GM23338 (cell line): ENCODE measurements at regions not wholly inside any gene's neighbourhood (a gene's known extent, or its start where the extent isn't known, plus 50 kb on each side); places are given as distances from the start of the nearest gene placed in this dataset.

Source experiments
- ATAC-seq: fragments of 200-7000 bp; cut with Tn5 transposase; 3 replicates; pipeline ENCODE4 v1.9.1; 2020
- DNase-seq: peaks from one replicate; pipeline ENCODE4 v3.0.0-alpha.2; 2015; ENCODE audit warnings: low spot score
- H2AFZ ChIP-seq: fragments of 200-600 bp; sonication (generic); 2 replicates; pipeline ENCODE4 v1.8.0; 2016; ENCODE audit warnings: antibody characterized with exemption, mild to moderate bottlenecking, moderate library complexity
- H3F3A ChIP-seq: fragments of 200-600 bp; sonication (generic); replicated peaks from 2 replicates; pipeline ENCODE4 v1.8.0; 2017; ENCODE audit warnings: antibody characterized with exemption, mixed run types, low read depth
- H3K27ac ChIP-seq: fragments of 200-600 bp; sonication (generic); 2 replicates; pipeline ENCODE4 v1.6.1; 2016; ENCODE audit warnings: low read depth
- H3K27me3 ChIP-seq: fragments of 200-600 bp; sonication (generic); 2 replicates; pipeline ENCODE4 v1.8.0; 2016; ENCODE audit warnings: mild to moderate bottlenecking, mixed run types, moderate library complexity; ENCODE audit not compliant: insufficient read depth
- H3K36me3 ChIP-seq: fragments of 200-600 bp; sonication (generic); 2 replicates; pipeline ENCODE4 v1.8.0; 2016; ENCODE audit warnings: mild to moderate bottlenecking; ENCODE audit not compliant: insufficient read depth
- H3K4me1 ChIP-seq: fragments of 200-600 bp; sonication (generic); 2 replicates; pipeline ENCODE4 v1.8.0; 2016; ENCODE audit warnings: mild to moderate bottlenecking, moderate library complexity; ENCODE audit not compliant: insufficient read depth
- H3K4me2 ChIP-seq: fragments of 200-600 bp; sonication (generic); 2 replicates; pipeline ENCODE4 v1.7.1; 2017; ENCODE audit warnings: mixed run types
- H3K4me3 ChIP-seq: fragments of 200-600 bp; sonication (generic); 2 replicates; pipeline ENCODE4 v1.6.1; 2016; ENCODE audit warnings: mixed run types
- H3K79me2 ChIP-seq: fragments of 200-600 bp; sonication (generic); replicated peaks from 2 replicates; pipeline ENCODE4 v1.8.0; 2017; ENCODE audit warnings: mild to moderate bottlenecking; ENCODE audit not compliant: insufficient read depth
- H3K9me2 ChIP-seq: fragments of 200-600 bp; sonication (generic); 2 replicates; pipeline ENCODE4 v1.8.0; 2017; ENCODE audit not compliant: insufficient read depth
- H4K20me1 ChIP-seq: fragments of 200-600 bp; sonication (generic); replicated peaks from 2 replicates; pipeline ENCODE4 v1.8.0; 2017; ENCODE audit warnings: mild to moderate bottlenecking; ENCODE audit not compliant: insufficient read depth
- H3K27ac Mint-ChIP-seq: 2 replicates; pipeline ENCODE4 v1.8.0; 2020; ENCODE audit warnings: inconsistent platforms, mild to moderate bottlenecking, moderate library complexity, mixed read lengths
- H3K27me3 Mint-ChIP-seq: 3 replicates; pipeline ENCODE4 v1.8.0; 2022; ENCODE audit warnings: low read depth, mild to moderate bottlenecking, moderate library complexity, mixed read lengths, inconsistent platforms; ENCODE audit not compliant: insufficient read depth, poor library complexity
- H3K36me3 Mint-ChIP-seq: 3 replicates; pipeline ENCODE4 v1.8.0; 2021; ENCODE audit warnings: low read depth, mild to moderate bottlenecking, inconsistent platforms, moderate library complexity, mixed read lengths
- H3K4me1 Mint-ChIP-seq: 3 replicates; pipeline ENCODE4 v1.8.0; 2020; ENCODE audit warnings: mild to moderate bottlenecking, inconsistent platforms, mixed read lengths
- H3K4me3 Mint-ChIP-seq: 3 replicates; pipeline ENCODE4 v1.8.0; 2021; ENCODE audit warnings: moderate library complexity, mild to moderate bottlenecking, inconsistent platforms, mixed read lengths
- H3K9me3 Mint-ChIP-seq: 3 replicates; pipeline ENCODE4 v1.8.0; 2020; ENCODE audit warnings: moderate library complexity, mild to moderate bottlenecking, inconsistent platforms, mixed read lengths
- CREB1 ChIP-seq: fragments of 250-450 bp; sonication (Bioruptor Pico); IDR thresholded peaks from 2 replicates; pipeline ENCODE4 v1.5.0; 2020; ENCODE audit warnings: low read depth, mild to moderate bottlenecking, moderate library complexity
- EZH2 ChIP-seq: fragments of 200-600 bp; sonication (generic); IDR thresholded peaks from one replicate; pipeline ENCODE4 v1.8.0; 2017; ENCODE audit warnings: antibody characterized with exemption, mild to moderate bottlenecking, low read depth; ENCODE audit not compliant: unreplicated experiment
- EZH2phosphoT487 ChIP-seq: fragments of 200-600 bp; sonication (generic); IDR thresholded peaks from one replicate; pipeline ENCODE4 v1.8.1; 2018; ENCODE audit warnings: antibody characterized with exemption; ENCODE audit not compliant: unreplicated experiment
- JUNB ChIP-seq: IDR thresholded peaks from one replicate; pipeline ENCODE4 v1.6.1; 2016; ENCODE audit warnings: antibody characterized with exemption; ENCODE audit not compliant: unreplicated experiment
- NANOG ChIP-seq: IDR thresholded peaks from 2 replicates; pipeline ENCODE4 v1.6.1; 2016; ENCODE audit warnings: antibody characterized with exemption, borderline replicate concordance
- POLR2AphosphoS5 ChIP-seq: IDR thresholded peaks from 2 replicates; pipeline ENCODE4 v1.6.1; 2016; ENCODE audit warnings: antibody characterized with exemption, low read depth
- STAT1 ChIP-seq: IDR thresholded peaks from one replicate; pipeline ENCODE4 v1.6.1; 2016; ENCODE audit warnings: antibody characterized with exemption; ENCODE audit not compliant: unreplicated experiment
- ZNF114 ChIP-seq: fragments of 250-450 bp; sonication (Bioruptor Pico); IDR thresholded peaks from 2 replicates; pipeline ENCODE4 v1.5.0; 2020; ENCODE audit warnings: mild to moderate bottlenecking, moderate library complexity
- ZNF331 ChIP-seq: fragments of 250-450 bp; sonication (Bioruptor Pico); IDR thresholded peaks from 2 replicates; pipeline ENCODE4 v1.5.0; 2020; ENCODE audit warnings: low read depth, mild to moderate bottlenecking, moderate library complexity
- TF ChIP-seq, protein P1 (sequence below): IDR thresholded peaks from one replicate; pipeline ENCODE4 v1.6.1; 2018; ENCODE audit warnings: antibody characterized with exemption; ENCODE audit not compliant: unreplicated experiment
- TF ChIP-seq, protein P2 (sequence below), 2 experiments: fragments of 200-600 bp in 1 of 2; sonication (generic) in 1 of 2; conservative IDR thresholded peaks; 2 replicates each; pipeline versions ENCODE4 v1.5.1 to v1.6.1; 2016 to 2017; ENCODE audit warnings: antibody characterized with exemption in 2 of 2, low read depth in 2 of 2, mild to moderate bottlenecking in 2 of 2, moderate library complexity in 1 of 2
- TF ChIP-seq, protein P3 (sequence below): fragments of 250-450 bp; sonication (Bioruptor Pico); IDR thresholded peaks from 2 replicates; pipeline ENCODE4 v1.5.0; 2020; ENCODE audit warnings: mild to moderate bottlenecking, moderate library complexity
- TF ChIP-seq, protein P4 (sequence below): IDR thresholded peaks from 2 replicates; pipeline ENCODE4 v1.6.1; 2016; ENCODE audit warnings: antibody characterized with exemption

DNA sequence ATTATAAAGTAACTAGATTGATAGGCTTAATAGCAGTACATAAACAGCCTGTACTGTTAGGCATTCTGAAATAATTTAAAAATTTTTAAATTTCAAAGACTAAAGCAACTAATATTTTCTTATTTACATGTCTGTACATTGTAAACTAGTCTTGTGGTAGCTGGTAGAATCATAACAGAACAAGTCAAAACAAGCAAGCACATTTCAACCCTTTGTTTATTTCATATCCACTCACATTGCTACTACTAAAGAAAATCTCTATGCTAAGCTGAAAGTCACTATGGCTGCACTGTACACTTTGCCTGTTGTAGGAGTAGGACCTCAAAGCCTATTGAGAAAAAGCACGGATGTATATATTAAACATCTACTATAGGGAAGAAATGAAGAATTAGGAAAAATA is 738.2 kb upstream of the ADGRL4 start:
- H3K27me3 Mint-ChIP-seq: no peaks in the 10 kb centered on the region
- no peaks in the 10 kb centered on the region for H3K9me3 Mint-ChIP-seq
- no peaks in the 10 kb centered on the region for H3K79me2 ChIP-seq
- H3K4me1 Mint-ChIP-seq: no peaks in the 10 kb centered on the region
- H3K36me3 ChIP-seq: no peaks in the 10 kb centered on the region
- H3K27me3 ChIP-seq: no peaks in the 10 kb centered on the region
- no peak overlapping the region for H3K4me2 ChIP-seq
- no peaks in the 10 kb centered on the region for H4K20me1 ChIP-seq
- no peak overlapping the region for H3K27ac Mint-ChIP-seq
- no peak overlapping the region for H2AFZ ChIP-seq
- no peaks in the 10 kb centered on the region for H3K4me1 ChIP-seq
- TF ChIP-seq CREB1 (CRISPR knock-in tag) (no peak), EZH2 (no peak), ZNF114 (CRISPR knock-in tag) (no peak), POLR2AphosphoS5 (no peak), ZNF331 (CRISPR knock-in tag) (no peak), NANOG (no peak), STAT1 (no peak), JUNB (no peak), EZH2phosphoT487 (no peak)
- TF ChIP-seq, protein P1, sequence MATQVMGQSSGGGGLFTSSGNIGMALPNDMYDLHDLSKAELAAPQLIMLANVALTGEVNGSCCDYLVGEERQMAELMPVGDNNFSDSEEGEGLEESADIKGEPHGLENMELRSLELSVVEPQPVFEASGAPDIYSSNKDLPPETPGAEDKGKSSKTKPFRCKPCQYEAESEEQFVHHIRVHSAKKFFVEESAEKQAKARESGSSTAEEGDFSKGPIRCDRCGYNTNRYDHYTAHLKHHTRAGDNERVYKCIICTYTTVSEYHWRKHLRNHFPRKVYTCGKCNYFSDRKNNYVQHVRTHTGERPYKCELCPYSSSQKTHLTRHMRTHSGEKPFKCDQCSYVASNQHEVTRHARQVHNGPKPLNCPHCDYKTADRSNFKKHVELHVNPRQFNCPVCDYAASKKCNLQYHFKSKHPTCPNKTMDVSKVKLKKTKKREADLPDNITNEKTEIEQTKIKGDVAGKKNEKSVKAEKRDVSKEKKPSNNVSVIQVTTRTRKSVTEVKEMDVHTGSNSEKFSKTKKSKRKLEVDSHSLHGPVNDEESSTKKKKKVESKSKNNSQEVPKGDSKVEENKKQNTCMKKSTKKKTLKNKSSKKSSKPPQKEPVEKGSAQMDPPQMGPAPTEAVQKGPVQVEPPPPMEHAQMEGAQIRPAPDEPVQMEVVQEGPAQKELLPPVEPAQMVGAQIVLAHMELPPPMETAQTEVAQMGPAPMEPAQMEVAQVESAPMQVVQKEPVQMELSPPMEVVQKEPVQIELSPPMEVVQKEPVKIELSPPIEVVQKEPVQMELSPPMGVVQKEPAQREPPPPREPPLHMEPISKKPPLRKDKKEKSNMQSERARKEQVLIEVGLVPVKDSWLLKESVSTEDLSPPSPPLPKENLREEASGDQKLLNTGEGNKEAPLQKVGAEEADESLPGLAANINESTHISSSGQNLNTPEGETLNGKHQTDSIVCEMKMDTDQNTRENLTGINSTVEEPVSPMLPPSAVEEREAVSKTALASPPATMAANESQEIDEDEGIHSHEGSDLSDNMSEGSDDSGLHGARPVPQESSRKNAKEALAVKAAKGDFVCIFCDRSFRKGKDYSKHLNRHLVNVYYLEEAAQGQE: no peak
- TF ChIP-seq, protein P2, sequence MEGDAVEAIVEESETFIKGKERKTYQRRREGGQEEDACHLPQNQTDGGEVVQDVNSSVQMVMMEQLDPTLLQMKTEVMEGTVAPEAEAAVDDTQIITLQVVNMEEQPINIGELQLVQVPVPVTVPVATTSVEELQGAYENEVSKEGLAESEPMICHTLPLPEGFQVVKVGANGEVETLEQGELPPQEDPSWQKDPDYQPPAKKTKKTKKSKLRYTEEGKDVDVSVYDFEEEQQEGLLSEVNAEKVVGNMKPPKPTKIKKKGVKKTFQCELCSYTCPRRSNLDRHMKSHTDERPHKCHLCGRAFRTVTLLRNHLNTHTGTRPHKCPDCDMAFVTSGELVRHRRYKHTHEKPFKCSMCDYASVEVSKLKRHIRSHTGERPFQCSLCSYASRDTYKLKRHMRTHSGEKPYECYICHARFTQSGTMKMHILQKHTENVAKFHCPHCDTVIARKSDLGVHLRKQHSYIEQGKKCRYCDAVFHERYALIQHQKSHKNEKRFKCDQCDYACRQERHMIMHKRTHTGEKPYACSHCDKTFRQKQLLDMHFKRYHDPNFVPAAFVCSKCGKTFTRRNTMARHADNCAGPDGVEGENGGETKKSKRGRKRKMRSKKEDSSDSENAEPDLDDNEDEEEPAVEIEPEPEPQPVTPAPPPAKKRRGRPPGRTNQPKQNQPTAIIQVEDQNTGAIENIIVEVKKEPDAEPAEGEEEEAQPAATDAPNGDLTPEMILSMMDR (conservative IDR thresholded peaks at IDR 0.05; ENCODE audit: low read depth in 2 of 2): no peak
- TF ChIP-seq, protein P3, sequence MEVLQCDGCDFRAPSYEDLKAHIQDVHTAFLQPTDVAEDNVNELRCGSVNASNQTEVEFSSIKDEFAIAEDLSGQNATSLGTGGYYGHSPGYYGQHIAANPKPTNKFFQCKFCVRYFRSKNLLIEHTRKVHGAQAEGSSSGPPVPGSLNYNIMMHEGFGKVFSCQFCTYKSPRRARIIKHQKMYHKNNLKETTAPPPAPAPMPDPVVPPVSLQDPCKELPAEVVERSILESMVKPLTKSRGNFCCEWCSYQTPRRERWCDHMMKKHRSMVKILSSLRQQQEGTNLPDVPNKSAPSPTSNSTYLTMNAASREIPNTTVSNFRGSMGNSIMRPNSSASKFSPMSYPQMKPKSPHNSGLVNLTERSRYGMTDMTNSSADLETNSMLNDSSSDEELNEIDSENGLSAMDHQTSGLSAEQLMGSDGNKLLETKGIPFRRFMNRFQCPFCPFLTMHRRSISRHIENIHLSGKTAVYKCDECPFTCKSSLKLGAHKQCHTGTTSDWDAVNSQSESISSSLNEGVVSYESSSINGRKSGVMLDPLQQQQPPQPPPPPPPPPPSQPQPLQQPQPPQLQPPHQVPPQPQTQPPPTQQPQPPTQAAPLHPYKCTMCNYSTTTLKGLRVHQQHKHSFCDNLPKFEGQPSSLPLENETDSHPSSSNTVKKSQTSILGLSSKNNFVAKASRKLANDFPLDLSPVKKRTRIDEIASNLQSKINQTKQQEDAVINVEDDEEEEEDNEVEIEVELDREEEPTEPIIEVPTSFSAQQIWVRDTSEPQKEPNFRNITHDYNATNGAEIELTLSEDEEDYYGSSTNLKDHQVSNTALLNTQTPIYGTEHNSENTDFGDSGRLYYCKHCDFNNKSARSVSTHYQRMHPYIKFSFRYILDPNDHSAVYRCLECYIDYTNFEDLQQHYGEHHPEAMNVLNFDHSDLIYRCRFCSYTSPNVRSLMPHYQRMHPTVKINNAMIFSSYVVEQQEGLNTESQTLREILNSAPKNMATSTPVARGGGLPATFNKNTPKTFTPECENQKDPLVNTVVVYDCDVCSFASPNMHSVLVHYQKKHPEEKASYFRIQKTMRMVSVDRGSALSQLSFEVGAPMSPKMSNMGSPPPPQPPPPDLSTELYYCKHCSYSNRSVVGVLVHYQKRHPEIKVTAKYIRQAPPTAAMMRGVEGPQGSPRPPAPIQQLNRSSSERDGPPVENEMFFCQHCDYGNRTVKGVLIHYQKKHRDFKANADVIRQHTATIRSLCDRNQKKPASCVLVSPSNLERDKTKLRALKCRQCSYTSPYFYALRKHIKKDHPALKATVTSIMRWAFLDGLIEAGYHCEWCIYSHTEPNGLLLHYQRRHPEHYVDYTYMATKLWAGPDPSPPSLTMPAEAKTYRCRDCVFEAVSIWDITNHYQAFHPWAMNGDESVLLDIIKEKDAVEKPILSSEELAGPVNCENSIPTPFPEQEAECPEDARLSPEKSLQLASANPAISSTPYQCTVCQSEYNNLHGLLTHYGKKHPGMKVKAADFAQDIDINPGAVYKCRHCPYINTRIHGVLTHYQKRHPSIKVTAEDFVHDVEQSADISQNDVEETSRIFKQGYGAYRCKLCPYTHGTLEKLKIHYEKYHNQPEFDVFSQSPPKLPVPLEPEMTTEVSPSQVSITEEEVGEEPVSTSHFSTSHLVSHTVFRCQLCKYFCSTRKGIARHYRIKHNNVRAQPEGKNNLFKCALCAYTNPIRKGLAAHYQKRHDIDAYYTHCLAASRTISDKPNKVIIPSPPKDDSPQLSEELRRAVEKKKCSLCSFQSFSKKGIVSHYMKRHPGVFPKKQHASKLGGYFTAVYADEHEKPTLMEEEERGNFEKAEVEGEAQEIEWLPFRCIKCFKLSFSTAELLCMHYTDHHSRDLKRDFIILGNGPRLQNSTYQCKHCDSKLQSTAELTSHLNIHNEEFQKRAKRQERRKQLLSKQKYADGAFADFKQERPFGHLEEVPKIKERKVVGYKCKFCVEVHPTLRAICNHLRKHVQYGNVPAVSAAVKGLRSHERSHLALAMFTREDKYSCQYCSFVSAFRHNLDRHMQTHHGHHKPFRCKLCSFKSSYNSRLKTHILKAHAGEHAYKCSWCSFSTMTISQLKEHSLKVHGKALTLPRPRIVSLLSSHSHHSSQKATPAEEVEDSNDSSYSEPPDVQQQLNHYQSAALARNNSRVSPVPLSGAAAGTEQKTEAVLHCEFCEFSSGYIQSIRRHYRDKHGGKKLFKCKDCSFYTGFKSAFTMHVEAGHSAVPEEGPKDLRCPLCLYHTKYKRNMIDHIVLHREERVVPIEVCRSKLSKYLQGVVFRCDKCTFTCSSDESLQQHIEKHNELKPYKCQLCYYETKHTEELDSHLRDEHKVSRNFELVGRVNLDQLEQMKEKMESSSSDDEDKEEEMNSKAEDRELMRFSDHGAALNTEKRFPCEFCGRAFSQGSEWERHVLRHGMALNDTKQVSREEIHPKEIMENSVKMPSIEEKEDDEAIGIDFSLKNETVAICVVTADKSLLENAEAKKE (CRISPR knock-in tag): no peak
- TF ChIP-seq, protein P4, sequence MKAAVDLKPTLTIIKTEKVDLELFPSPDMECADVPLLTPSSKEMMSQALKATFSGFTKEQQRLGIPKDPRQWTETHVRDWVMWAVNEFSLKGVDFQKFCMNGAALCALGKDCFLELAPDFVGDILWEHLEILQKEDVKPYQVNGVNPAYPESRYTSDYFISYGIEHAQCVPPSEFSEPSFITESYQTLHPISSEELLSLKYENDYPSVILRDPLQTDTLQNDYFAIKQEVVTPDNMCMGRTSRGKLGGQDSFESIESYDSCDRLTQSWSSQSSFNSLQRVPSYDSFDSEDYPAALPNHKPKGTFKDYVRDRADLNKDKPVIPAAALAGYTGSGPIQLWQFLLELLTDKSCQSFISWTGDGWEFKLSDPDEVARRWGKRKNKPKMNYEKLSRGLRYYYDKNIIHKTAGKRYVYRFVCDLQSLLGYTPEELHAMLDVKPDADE: no peak
- ATAC-seq (no peak), DNase-seq (no peak)
- H3K36me3 Mint-ChIP-seq: no peaks in the 10 kb centered on the region
- H3K4me3 Mint-ChIP-seq: no peak overlapping the region
- no peaks in the 10 kb centered on the region for H3F3A ChIP-seq
- peaks cover 3% of the 10 kb centered on the region; the same call in 1 of the 2 replicates for H3K9me2 ChIP-seq
- H3K27ac ChIP-seq: no peak overlapping the region
- no peak overlapping the region for H3K4me3 ChIP-seq
